Esophagus squamous epithelium (tissue), 5 donors: ENCODE measurements at regions not wholly inside any gene's neighbourhood (a gene's known extent, or its start where the extent isn't known, plus 50 kb on each side); places are given as distances from the start of the nearest gene placed in this dataset.

Experiments
- DNase-seq: peaks from one replicate; lab custom pipeline; 2025; lab: John Stamatoyannopoulos, UW
- H3K27ac ChIP-seq, 4 donors: fragments of 200-600 bp; sonication (generic); one replicate each; pipeline ENCODE4 v1.5.1; 2016 to 2019; ENCODE audit warnings: mild to moderate bottlenecking in 1 of 4
- H3K27me3 ChIP-seq, 4 donors: fragments of 200-600 bp; sonication (generic); 1 replicate in 3 of 4; 2 replicates in 1 of 4; pipeline versions ENCODE4 v1.5.1 to v1.6.0; 2017 to 2021; ENCODE audit warnings: antibody characterized with exemption in 1 of 4
- H3K36me3 ChIP-seq, 3 donors: fragments of 200-600 bp; sonication (generic); one replicate each; pipeline ENCODE4 v1.5.1; 2016 to 2019
- H3K4me1 ChIP-seq, 3 donors: fragments of 200-600 bp; sonication (generic); one replicate each; pipeline ENCODE4 v1.5.1; 2017 to 2019
- H3K4me3 ChIP-seq, 4 donors: fragments of 200-600 bp; sonication (generic); 1 replicate in 3 of 4; 2 replicates in 1 of 4; pipeline ENCODE4 v1.5.1; 2016 to 2019; ENCODE audit warnings: mild to moderate bottlenecking in 2 of 4, moderate library complexity in 1 of 4
- H3K9me3 ChIP-seq, 3 donors: fragments of 200-600 bp; sonication (generic); one replicate each; pipeline ENCODE4 v1.5.1; 2016 to 2019
- POLR2A ChIP-seq, 4 donors: fragments of 450-650 bp; IDR thresholded peaks; one replicate each; pipeline ENCODE4 v1.6.1; 2017; ENCODE audit warnings: antibody characterized with exemption in 4 of 4, mild to moderate bottlenecking in 4 of 4, moderate library complexity in 3 of 4
- WGBS, 2 donors: methylation state at CpG; one replicate each; pipeline ENCODE4 v1.1.5; 2018; 5-methylcytosine and 5-hydroxymethylcytosine counted together
- intact Hi-C: fragments of 100-400 bp; cut with DNase I; formaldehyde crosslinking; loops from one replicate; pipeline ENCODE4 v1.15.0; 2022
- TF ChIP-seq, protein P1 (sequence below), 6 experiments: fragments of 450-650 bp in 4 of 6; fragments of 200-600 bp in 2 of 6; sonication (generic) in 2 of 6; IDR thresholded peaks; one replicate each; pipeline ENCODE4 v1.5.1; 2016 to 2019; ENCODE audit warnings: antibody characterized with exemption in 6 of 6, mild to moderate bottlenecking in 4 of 6, moderate library complexity in 4 of 6
- donor health status: DM: yes; HTN: yes; CAD: no.

DNA sequence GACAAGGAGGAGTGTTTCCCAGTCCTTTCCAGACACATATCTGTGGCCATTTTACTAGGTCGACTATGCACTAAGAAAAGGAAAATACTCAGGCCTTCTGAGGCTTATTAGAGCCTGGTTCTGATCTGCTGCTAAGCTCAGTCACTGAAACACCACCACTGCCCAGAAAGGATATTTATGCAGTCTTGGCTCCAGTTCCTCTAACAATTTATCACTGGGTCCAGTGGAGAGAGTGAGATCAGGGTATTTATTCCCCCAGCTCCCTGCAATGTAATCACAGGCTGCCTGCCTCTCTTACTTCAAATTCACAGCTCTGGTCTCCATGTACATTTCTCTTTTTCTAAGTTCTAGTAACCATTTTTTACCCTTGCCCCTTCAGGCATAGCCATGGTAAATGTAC lies 81.6 kb upstream of the INPP4B start:
- no peaks in the 10 kb centered on the region for H3K9me3 ChIP-seq
- no peaks in the 10 kb centered on the region for H3K36me3 ChIP-seq
- 20 to 33% methylated on average over 1 of the region's 1 CpG for WGBS, 2 donors
- H3K27me3 ChIP-seq, result no peaks in the 10 kb centered on the region
- no peak for DNase-seq
- intact Hi-C loops, result no loop called here
- no peak overlapping the region for H3K4me3 ChIP-seq
- no peaks in the 10 kb centered on the region for H3K4me1 ChIP-seq
- no peak for TF ChIP-seq POLR2A (IDR thresholded peaks at IDR 0.05)
- TF ChIP-seq, protein P1, sequence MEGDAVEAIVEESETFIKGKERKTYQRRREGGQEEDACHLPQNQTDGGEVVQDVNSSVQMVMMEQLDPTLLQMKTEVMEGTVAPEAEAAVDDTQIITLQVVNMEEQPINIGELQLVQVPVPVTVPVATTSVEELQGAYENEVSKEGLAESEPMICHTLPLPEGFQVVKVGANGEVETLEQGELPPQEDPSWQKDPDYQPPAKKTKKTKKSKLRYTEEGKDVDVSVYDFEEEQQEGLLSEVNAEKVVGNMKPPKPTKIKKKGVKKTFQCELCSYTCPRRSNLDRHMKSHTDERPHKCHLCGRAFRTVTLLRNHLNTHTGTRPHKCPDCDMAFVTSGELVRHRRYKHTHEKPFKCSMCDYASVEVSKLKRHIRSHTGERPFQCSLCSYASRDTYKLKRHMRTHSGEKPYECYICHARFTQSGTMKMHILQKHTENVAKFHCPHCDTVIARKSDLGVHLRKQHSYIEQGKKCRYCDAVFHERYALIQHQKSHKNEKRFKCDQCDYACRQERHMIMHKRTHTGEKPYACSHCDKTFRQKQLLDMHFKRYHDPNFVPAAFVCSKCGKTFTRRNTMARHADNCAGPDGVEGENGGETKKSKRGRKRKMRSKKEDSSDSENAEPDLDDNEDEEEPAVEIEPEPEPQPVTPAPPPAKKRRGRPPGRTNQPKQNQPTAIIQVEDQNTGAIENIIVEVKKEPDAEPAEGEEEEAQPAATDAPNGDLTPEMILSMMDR (IDR thresholded peaks at IDR 0.05), result no peak
- H3K27ac ChIP-seq, result peak overlapping the region in 2 of 4 donors; percentile 30 to 57

- Histone ChIP-seq H3K27me3 (no peaks in the 10 kb centered on the region), H3K4me3 (no peak overlapping the region), H3K9me3 (no peaks in the 10 kb centered on the region), H3K27ac (no peak overlapping the region), H3K4me1 (no peaks in the 10 kb centered on the region), H3K36me3 (no peaks in the 10 kb centered on the region)
- DNase-seq, result no peak
- WGBS, 2 donors, result 49 to 66% methylated on average over 3 of the region's 3 CpGs
- intact Hi-C loops, result no loop called here
- TF ChIP-seq POLR2A (IDR thresholded peaks at IDR 0.05), result no peak
- TF ChIP-seq, protein P1 (IDR thresholded peaks at IDR 0.05), result no peak
Measured at GRCh38 chr4:142929526-142929925, 83.4 kb upstream of the INPP4B start.

DNA sequence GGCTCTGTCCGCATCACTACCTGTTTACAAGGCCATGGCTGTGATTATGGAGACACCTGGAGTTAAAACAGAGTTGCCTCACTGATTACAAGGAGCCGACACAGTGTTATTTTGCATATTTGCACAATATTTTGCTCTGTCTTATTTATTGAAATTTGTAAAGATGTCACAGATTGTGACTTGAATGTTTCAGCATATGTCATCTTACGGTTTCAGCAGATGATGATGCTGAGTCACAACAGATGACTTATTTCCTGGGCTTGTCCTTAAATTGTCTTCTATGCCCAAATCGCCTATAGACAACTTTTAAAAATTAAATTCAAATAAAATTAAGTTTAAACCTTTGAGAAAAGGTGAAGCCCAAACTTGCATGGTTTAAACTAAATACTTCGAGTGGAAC lies 87.1 kb upstream of the INPP4B start:
- Histone ChIP-seq H3K4me1 (no peaks in the 10 kb centered on the region), H3K36me3 (no peaks in the 10 kb centered on the region), H3K9me3 (no peaks in the 10 kb centered on the region), H3K4me3 (no peak overlapping the region), H3K27ac (no peak overlapping the region), H3K27me3 (no peaks in the 10 kb centered on the region)
- intact Hi-C loops, result no loop called here
- 69 to 73% methylated on average over 5 of the region's 5 CpGs for WGBS, 2 donors
- no peak for DNase-seq
- no peak for TF ChIP-seq POLR2A (IDR thresholded peaks at IDR 0.05)
- TF ChIP-seq, protein P1 (IDR thresholded peaks at IDR 0.05), result no peak

DNA sequence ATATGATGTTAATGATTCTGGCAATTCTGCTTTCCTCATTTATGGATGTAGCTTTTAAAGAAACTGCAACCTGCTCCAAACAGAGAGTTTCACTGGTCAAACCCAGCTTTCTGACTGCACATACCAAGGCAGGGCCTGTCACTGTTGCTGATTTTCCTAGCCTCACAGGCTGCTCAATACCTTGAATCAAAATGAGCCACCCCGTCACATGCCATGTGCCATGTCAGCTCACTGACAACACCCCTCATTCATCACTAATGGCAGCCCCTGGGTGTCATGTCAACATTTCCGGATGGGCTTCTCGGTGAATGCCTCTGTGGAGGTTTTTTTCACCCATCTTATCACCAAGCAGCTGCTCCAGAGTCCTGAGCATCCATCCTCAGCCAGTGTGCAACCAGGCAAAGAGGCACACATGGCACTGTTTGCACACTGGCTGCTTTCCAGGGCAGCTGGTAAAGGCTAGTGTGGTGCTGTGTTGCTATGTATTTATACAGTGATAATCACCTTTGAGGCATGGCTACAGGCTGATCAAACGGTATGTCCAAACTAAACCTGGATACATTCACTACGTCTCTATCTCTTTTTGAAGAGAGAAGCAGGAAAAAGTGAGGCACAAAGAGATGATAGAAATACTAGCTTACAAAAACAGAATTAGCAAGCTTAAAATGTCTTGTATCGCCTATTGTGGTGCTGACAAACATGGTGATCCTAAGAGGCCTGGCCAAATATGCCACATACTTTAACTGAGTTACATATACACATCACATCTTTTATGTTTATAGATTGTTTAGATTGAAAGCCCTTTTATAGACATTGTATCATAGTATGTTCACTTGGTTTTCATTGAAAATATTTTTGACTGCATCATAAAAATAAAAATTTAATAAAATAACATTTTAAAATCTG lies 94.6 kb upstream of the INPP4B start:
- 45 to 52% methylated on average over 6 of the region's 6 CpGs for WGBS, 2 donors
- Histone ChIP-seq H3K4me1 (no peaks in the 10 kb centered on the region), H3K27me3 (no peaks in the 10 kb centered on the region), H3K9me3 (no peaks in the 10 kb centered on the region), H3K4me3 (no peak overlapping the region), H3K36me3 (no peaks in the 10 kb centered on the region), H3K27ac (no peak overlapping the region)
- DNase-seq, result no peak
- TF ChIP-seq, protein P1 (IDR thresholded peaks at IDR 0.05), result no peak
- TF ChIP-seq POLR2A (IDR thresholded peaks at IDR 0.05), result no peak
- intact Hi-C loops, result no loop called here

DNA sequence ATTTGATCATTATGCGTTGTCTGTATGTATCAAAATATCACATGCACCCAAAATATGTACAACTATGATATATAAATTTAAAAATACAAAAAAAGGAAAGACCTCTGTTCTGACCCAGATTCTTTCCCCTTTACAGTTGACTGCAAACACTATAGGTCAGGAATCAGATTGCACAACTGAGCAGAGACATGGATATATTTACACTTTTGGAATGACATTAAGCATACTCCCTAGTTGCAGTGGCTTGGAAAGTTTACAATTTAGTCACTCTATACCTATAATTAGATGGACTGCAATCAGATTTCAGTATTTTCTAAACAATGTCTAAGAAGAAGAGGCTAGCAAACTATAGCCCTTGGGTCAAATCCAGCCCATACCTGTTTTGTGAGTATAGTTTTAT lies 98.5 kb upstream of the INPP4B start:
- Histone ChIP-seq H3K27ac (no peak overlapping the region), H3K4me3 (no peak overlapping the region), H3K27me3 (no peaks in the 10 kb centered on the region), H3K36me3 (no peaks in the 10 kb centered on the region), H3K9me3 (no peaks in the 10 kb centered on the region), H3K4me1 (no peaks in the 10 kb centered on the region)
- TF ChIP-seq, protein P1 (IDR thresholded peaks at IDR 0.05), result no peak
- no peak for TF ChIP-seq POLR2A (IDR thresholded peaks at IDR 0.05)
- intact Hi-C loops, result no loop called here
- WGBS, 2 donors, result 74 to 89% methylated on average over 1 of the region's 1 CpG
- no peak for DNase-seq
